H1 (cell line): ENCODE measurements at regions not wholly inside any gene's neighbourhood (a gene's known extent, or its start where the extent isn't known, plus 50 kb on each side); places are given as distances from the start of the nearest gene placed in this dataset.
A peak's percentile ranks its signal among the peaks of the same experiment; 100 is the strongest.

Experiments used
- CTCF ChIA-PET: fragments of 300-600 bp; sonication (Branson Sonifier 250); formaldehyde crosslinking; loops from one replicate; lab custom pipeline; 2021; ENCODE audit not compliant: partially characterized antibody; lab: Charles Lee
- POLR2A ChIA-PET: fragments of 300-600 bp; sonication (Branson Sonifier 250); formaldehyde crosslinking; loops from one replicate; lab custom pipeline; 2021; ENCODE audit warnings: inconsistent platforms; ENCODE audit not compliant: partially characterized antibody; lab: Charles Lee
- DNase-seq, 2 experiments: peaks; one replicate each; pipeline versions ENCODE4 v3.0.0 to v3.0.0-alpha.2; 2010 to 2022; ENCODE audit warnings: low spot score in 2 of 2, low read depth in 1 of 2, mixed read lengths in 1 of 2
- FAIRE-seq: peaks from 2 replicates; lab custom pipeline; 2011; peaks lifted over from hg19 to GRCh38; lab: Jason Lieb, UNC
- H2AFZ ChIP-seq: 2 replicates; pipeline ENCODE4 v1.8.1; 2012; ENCODE audit warnings: low read length, inconsistent platforms
- H2AK5ac ChIP-seq: 2 replicates; pipeline ENCODE4 v1.6.1; 2013; ENCODE audit warnings: low read depth, low read length
- H2BK120ac ChIP-seq: replicated peaks from 2 replicates; pipeline ENCODE3; 2013; ENCODE audit warnings: low read depth, low read length, inconsistent platforms
- H2BK12ac ChIP-seq: 2 replicates; pipeline ENCODE4 v1.6.1; 2013; ENCODE audit warnings: low read depth, low read length
- H2BK15ac ChIP-seq: 2 replicates; pipeline ENCODE4 v1.6.1; 2013; ENCODE audit warnings: low read length
- H2BK20ac ChIP-seq: 2 replicates; pipeline ENCODE4 v1.6.1; 2013; ENCODE audit warnings: low read length
- H2BK5ac ChIP-seq: 2 replicates; pipeline ENCODE4 v1.6.1; 2013; ENCODE audit warnings: low read depth, low read length
- H3K14ac ChIP-seq: 2 replicates; pipeline ENCODE4 v1.6.1; 2013; ENCODE audit warnings: inconsistent platforms; ENCODE audit not compliant: insufficient read length
- H3K18ac ChIP-seq: 2 replicates; pipeline ENCODE4 v1.6.1; 2013; ENCODE audit warnings: low read length; ENCODE audit errors: extremely low read depth
- H3K23ac ChIP-seq: 2 replicates; pipeline ENCODE4 v1.6.1; 2013; ENCODE audit warnings: inconsistent platforms; ENCODE audit not compliant: insufficient read length
- H3K23me2 ChIP-seq: 2 replicates; pipeline ENCODE4 v1.6.1; 2013; ENCODE audit warnings: low read depth, low read length
- H3K27ac ChIP-seq: 2 replicates; pipeline ENCODE4 v1.6.1; 2011; ENCODE audit warnings: low read depth, low read length, inconsistent platforms
- H3K27me3 ChIP-seq, 4 experiments: replicated peaks in 1 of 4; 1 replicate in 1 of 4; 2 replicates in 3 of 4; pipeline versions ENCODE4 v1.6.1 to v1.8.1; 2011 to 2013; ENCODE audit warnings: low read length in 3 of 4, mild to moderate bottlenecking in 3 of 4, inconsistent platforms in 2 of 4, mixed read lengths in 2 of 4, moderate library complexity in 1 of 4; ENCODE audit not compliant: control insufficient read depth in 3 of 4, insufficient read depth in 3 of 4; ENCODE audit errors: extremely low read depth in 1 of 4
- H3K36me3 ChIP-seq, 4 experiments: 2 replicates each; pipeline versions ENCODE4 v1.6.1 to v1.8.1; 2011 to 2013; ENCODE audit warnings: mild to moderate bottlenecking in 4 of 4, low read length in 3 of 4, moderate library complexity in 2 of 4, control low read depth in 1 of 4, inconsistent platforms in 1 of 4; ENCODE audit not compliant: insufficient read depth in 4 of 4, control insufficient read depth in 2 of 4
- H3K4ac ChIP-seq: replicated peaks from 2 replicates; pipeline ENCODE3; 2013; ENCODE audit warnings: low read length, low read depth, mixed read lengths, inconsistent platforms; ENCODE audit not compliant: insufficient read length
- H3K4me1 ChIP-seq, 4 experiments: replicated peaks in 1 of 4; 1 replicate in 1 of 4; 2 replicates in 3 of 4; pipeline versions ENCODE4 v1.6.1 to v1.8.1; 2011 to 2013; ENCODE audit warnings: low read length in 3 of 4, inconsistent platforms in 2 of 4, mixed read lengths in 1 of 4; ENCODE audit not compliant: insufficient read depth in 4 of 4, control insufficient read depth in 3 of 4
- H3K4me2 ChIP-seq, 2 experiments: 2 replicates each; pipeline versions ENCODE4 v1.6.1 to v1.8.1; 2011 to 2013; ENCODE audit warnings: low read depth in 2 of 2, low read length in 2 of 2, control low read depth in 1 of 2, inconsistent platforms in 1 of 2, mild to moderate bottlenecking in 1 of 2; ENCODE audit not compliant: insufficient read depth in 1 of 2
- H3K4me3 ChIP-seq, 4 experiments: fragments of 200-600, 300-600 bp in 1 of 4; sonication (generic), shearing (Covaris generic), sonication (Bioruptor Twin) in 1 of 4; 2 replicates each; pipeline versions ENCODE4 v1.5.1 to v1.8.1; 2011 to 2016; ENCODE audit warnings: low read length in 4 of 4, low read depth in 3 of 4, control low read depth in 2 of 4, inconsistent platforms in 2 of 4, mild to moderate bottlenecking in 2 of 4, mixed read lengths in 1 of 4, moderate library complexity in 1 of 4; ENCODE audit not compliant: insufficient read depth in 2 of 4; ENCODE audit errors: extremely low read depth in 1 of 4
- H3K56ac ChIP-seq: replicated peaks from 2 replicates; pipeline ENCODE3; 2013; ENCODE audit warnings: low read depth, mild to moderate bottlenecking, mixed read lengths, low read length, inconsistent platforms; ENCODE audit not compliant: insufficient read length
- H3K79me1 ChIP-seq: 2 replicates; pipeline ENCODE4 v1.6.1; 2013; ENCODE audit warnings: low read depth, low read length, control low read depth
- H3K79me2 ChIP-seq, 2 experiments: 2 replicates each; pipeline versions ENCODE4 v1.6.1 to v1.8.1; 2012 to 2013; ENCODE audit warnings: low read length in 2 of 2, mild to moderate bottlenecking in 2 of 2, inconsistent platforms in 1 of 2; ENCODE audit not compliant: insufficient read depth in 2 of 2, control insufficient read depth in 1 of 2
- H3K9ac ChIP-seq, 4 experiments: replicated peaks in 1 of 4; 1 replicate in 1 of 4; 2 replicates in 3 of 4; pipeline versions ENCODE4 v1.6.1 to v1.8.1; 2011 to 2013; ENCODE audit warnings: low read depth in 3 of 4, low read length in 3 of 4, control low read depth in 2 of 4, mild to moderate bottlenecking in 2 of 4, moderate library complexity in 2 of 4, inconsistent platforms in 1 of 4; ENCODE audit errors: extremely low read depth in 1 of 4
- H3K9me3 ChIP-seq, 2 experiments: 2 replicates each; pipeline versions ENCODE4 v1.6.1 to v1.8.1; 2012 to 2013; ENCODE audit warnings: mild to moderate bottlenecking in 2 of 2, moderate library complexity in 2 of 2, control low read depth in 1 of 2, inconsistent platforms in 1 of 2, low read depth in 1 of 2, low read length in 1 of 2, mixed read lengths in 1 of 2; ENCODE audit not compliant: insufficient read depth in 2 of 2
- H4K20me1 ChIP-seq, 2 experiments: replicated peaks in 1 of 2; 2 replicates each; pipeline versions ENCODE3 to v1.8.1; 2011 to 2013; ENCODE audit warnings: inconsistent platforms in 2 of 2, low read length in 2 of 2, mild to moderate bottlenecking in 1 of 2; ENCODE audit not compliant: insufficient read depth in 2 of 2, control insufficient read depth in 1 of 2
- H4K5ac ChIP-seq: 2 replicates; pipeline ENCODE4 v1.6.1; 2013; ENCODE audit warnings: low read length, low read depth, mixed read lengths, inconsistent platforms; ENCODE audit not compliant: insufficient read length
- H4K8ac ChIP-seq: 2 replicates; pipeline ENCODE4 v1.8.0; 2013; ENCODE audit warnings: mild to moderate bottlenecking, moderate library complexity, low read length, inconsistent platforms; ENCODE audit not compliant: insufficient read depth; ENCODE audit errors: extremely low read depth
- H4K91ac ChIP-seq: replicated peaks from 2 replicates; pipeline ENCODE3; 2013; ENCODE audit warnings: low read length, mixed read lengths, inconsistent platforms; ENCODE audit not compliant: insufficient read length
- FOSL1 ChIP-seq: IDR thresholded peaks from 2 replicates; pipeline ENCODE4 v1.6.1; 2011; ENCODE audit warnings: mild to moderate bottlenecking, low read depth, low read length, moderate library complexity; ENCODE audit not compliant: insufficient read depth
- GTF2F1 ChIP-seq: IDR thresholded peaks from 2 replicates; pipeline ENCODE4 v1.6.1; 2012; ENCODE audit warnings: low read depth, low read length, improper control_type of control experiment, borderline replicate concordance
- HDAC6 ChIP-seq: IDR thresholded peaks from one replicate; pipeline ENCODE4 v1.7.1; 2012; ENCODE audit warnings: low read depth, mild to moderate bottlenecking, inconsistent platforms, low read length, moderate library complexity
- JUND ChIP-seq: IDR thresholded peaks from 2 replicates; pipeline ENCODE4 v1.6.1; 2011; ENCODE audit warnings: mild to moderate bottlenecking, improper control_type of control experiment, low read length
- KDM5A ChIP-seq: fragments of 200-600 bp; IDR thresholded peaks from 2 replicates; pipeline ENCODE4 v1.7.1; 2012; ENCODE audit warnings: mild to moderate bottlenecking, low read length, inconsistent platforms, mixed read lengths
- MAFK ChIP-seq: IDR thresholded peaks from 2 replicates; pipeline ENCODE4 v1.6.1; 2012; ENCODE audit warnings: low read depth, mild to moderate bottlenecking, improper control_type of control experiment, low read length
- POU5F1 ChIP-seq: IDR thresholded peaks from 2 replicates; pipeline ENCODE4 v1.6.1; 2011; ENCODE audit warnings: low read depth, mild to moderate bottlenecking, low read length, moderate library complexity
- SP4 ChIP-seq: IDR thresholded peaks from 2 replicates; pipeline ENCODE4 v1.6.1; 2012; ENCODE audit warnings: low read length, inconsistent platforms
- TAF7 ChIP-seq: optimal IDR thresholded peaks from 2 replicates; pipeline ENCODE3; 2011; ENCODE audit warnings: low read depth, mild to moderate bottlenecking, inconsistent platforms, low read length, moderate library complexity, borderline replicate concordance
- WGBS, 2 experiments: shearing (Covaris generic) in 1 of 2; methylation state at CpG; one replicate each; pipeline versions ENCODE4 v1.1.6 to v1.1.7; 2013 to 2015; ENCODE audit warnings: low lambda C conversion rate in 2 of 2, mixed read lengths in 2 of 2, inconsistent platforms in 1 of 2, low coverage in 1 of 2, missing lambda C conversion rate in 1 of 2; ENCODE audit not compliant: insufficient replicate concordance in 2 of 2, insufficient coverage in 1 of 2, insufficient read length in 1 of 2; ENCODE audit errors: extremely low coverage in 1 of 2, missing lambda C conversion rate in 1 of 2; 5-methylcytosine and 5-hydroxymethylcytosine counted together
- TF ChIP-seq, protein P1 (sequence below): IDR thresholded peaks from 2 replicates; pipeline ENCODE4 v1.6.1; 2011; ENCODE audit warnings: low read depth, mild to moderate bottlenecking, low read length; ENCODE audit not compliant: insufficient read depth

DNA sequence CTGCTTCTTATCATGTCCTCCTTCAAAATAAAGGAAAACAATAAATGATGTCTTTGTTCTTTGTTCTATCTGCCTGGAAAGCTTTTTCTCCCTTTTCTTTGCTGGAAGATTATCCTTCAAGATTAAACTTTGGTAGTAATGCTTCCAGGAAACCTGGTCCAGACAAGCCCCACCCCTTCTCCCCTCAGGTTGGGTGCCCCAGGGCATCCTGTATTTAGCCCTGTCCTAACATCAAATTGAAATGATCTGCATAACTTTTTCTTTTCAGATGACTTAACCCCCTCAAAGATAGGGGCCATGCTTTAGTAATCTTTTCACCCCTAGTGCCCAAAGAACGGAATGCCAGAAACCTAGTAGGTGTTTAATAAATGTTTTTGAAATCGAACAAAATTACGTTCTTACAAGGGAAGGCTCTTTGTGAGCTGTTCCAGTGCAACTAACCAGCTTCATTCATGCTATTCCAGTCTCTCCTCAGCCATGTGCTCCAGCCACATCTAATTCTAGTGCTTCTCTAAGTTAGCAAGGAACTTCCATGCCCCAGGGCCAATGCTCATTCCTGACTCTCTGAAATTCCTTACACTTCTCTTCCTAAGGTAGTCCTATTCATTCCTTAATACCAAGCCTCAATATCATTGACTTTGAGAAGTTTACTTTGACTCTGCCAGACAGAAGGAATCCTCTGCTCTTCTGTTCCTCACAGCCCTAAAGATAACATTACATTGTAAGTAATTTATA lies 135.6 kb upstream of the BACH2 start:
- Histone ChIP-seq H4K5ac (no peak overlapping the region), H3K4me2 (no peak overlapping the region), H3K23ac (no peak overlapping the region), H3K79me2 (no peaks in the 10 kb centered on the region), H3K18ac (no peak overlapping the region), H3K27me3 (no peaks in the 10 kb centered on the region), H3K79me1 (no peaks in the 10 kb centered on the region), H3K23me2 (no peaks in the 10 kb centered on the region), H2BK12ac (no peak overlapping the region; the same call in 1 of the 2 replicates), H3K4ac (no peak overlapping the region), H2BK120ac (no peak overlapping the region), H4K20me1 (no peaks in the 10 kb centered on the region), H2BK20ac (0 out of 2 replicates have a peak overlapping the region, but pooled peaks have one; percentile 24), H3K4me1 (peaks cover 0 to 18% (median 10%) of the 10 kb centered on the region in 4 experiments; a peak in 4 of 7 replicates), H2AK5ac (no peak overlapping the region), H3K4me3 (no peak overlapping the region), H3K9ac (no peak overlapping the region), H3K14ac (no peak overlapping the region), H2BK5ac (no peak overlapping the region), H2AFZ (no peak overlapping the region), H3K9me3 (peaks cover 0 to 16% of the 10 kb centered on the region in 2 experiments; a peak in 1 of 4 replicates), H3K27ac (no peak overlapping the region), H2BK15ac (no peak overlapping the region), H4K91ac (no peak overlapping the region), H3K36me3 (no peaks in the 10 kb centered on the region), H4K8ac (no peak overlapping the region), H3K56ac (no peak overlapping the region)
- ChIA-PET POLR2A (interaction anchor here (0.6 kb wide), 1 partner anchor 24 kb away, joined by 5 read pairs; no protein-coding TSS in a partner anchor), CTCF (interaction anchor here (0.9 to 4.2 kb wide), 6 partner anchors 39 to 492 kb away, joined by 3 to 17 read pairs (median 4); no protein-coding TSS in a partner anchor)
- DNase-seq: no peak
- no peak for FAIRE-seq
- WGBS, 2 experiments: 83% methylated on average over 3 of the region's 3 CpGs; no CpG with 5 or more reads in 1 of the 2 experiments
- TF ChIP-seq, protein P1, sequence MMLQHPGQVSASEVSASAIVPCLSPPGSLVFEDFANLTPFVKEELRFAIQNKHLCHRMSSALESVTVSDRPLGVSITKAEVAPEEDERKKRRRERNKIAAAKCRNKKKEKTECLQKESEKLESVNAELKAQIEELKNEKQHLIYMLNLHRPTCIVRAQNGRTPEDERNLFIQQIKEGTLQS: no peak
- no peak for TF ChIP-seq TAF7
- TF ChIP-seq MAFK: no peak
- TF ChIP-seq POU5F1: no peak
- no peak for TF ChIP-seq FOSL1
- no peak for TF ChIP-seq KDM5A
- TF ChIP-seq SP4: no peak
- TF ChIP-seq GTF2F1: no peak
- no peak for TF ChIP-seq JUND
- no peak for TF ChIP-seq HDAC6
